SK-N-SH treated with all-trans-retinoic acid at 6 μM for 48 hours (cell line): ENCODE measurements at regions not wholly inside any gene's neighbourhood (a gene's known extent, or its start where the extent isn't known, plus 50 kb on each side); places are given as distances from the start of the nearest gene placed in this dataset.

ENCODE experiments used
- ATAC-seq: fragments of 200-7000 bp; cut with Tn5 transposase; 3 replicates; pipeline ENCODE4 v1.9.1; 2020; ENCODE audit warnings: mild to moderate bottlenecking, moderate library complexity
- ARNTL ChIP-seq: fragments of 450-650 bp; formaldehyde crosslinking; IDR thresholded peaks from 2 replicates; pipeline ENCODE4 v1.5.0; 2020; ENCODE audit warnings: low read depth, mild to moderate bottlenecking, moderate library complexity, borderline replicate concordance
- BACH2 ChIP-seq: fragments of 250-450 bp; sonication (Bioruptor Pico); IDR thresholded peaks from 2 replicates; pipeline ENCODE4 v1.9.0; 2021; ENCODE audit warnings: mild to moderate bottlenecking, borderline replicate concordance
- CSDC2 ChIP-seq: fragments of 250-450 bp; sonication (Bioruptor Pico); IDR thresholded peaks from 2 replicates; pipeline ENCODE4 v1.5.0; 2020; ENCODE audit warnings: mild to moderate bottlenecking, moderate library complexity
- ESRRG ChIP-seq: fragments of 250-450 bp; sonication (Bioruptor Pico); IDR thresholded peaks from 2 replicates; pipeline ENCODE4 v1.6.1; 2021; ENCODE audit warnings: mild to moderate bottlenecking
- OSR1 ChIP-seq: fragments of 250-450 bp; sonication (Bioruptor Pico); IDR thresholded peaks from 2 replicates; pipeline ENCODE4 v1.8.0; 2022; ENCODE audit warnings: moderate library complexity, mild to moderate bottlenecking, inconsistent platforms
- PPARA ChIP-seq: fragments of 250-450 bp; sonication (Bioruptor Pico); IDR thresholded peaks from 2 replicates; pipeline ENCODE4 v1.5.0; 2020; ENCODE audit warnings: mild to moderate bottlenecking, borderline replicate concordance
- RARB ChIP-seq: fragments of 250-450 bp; sonication (Bioruptor Pico); IDR thresholded peaks from 2 replicates; pipeline ENCODE4 v1.8.0; 2021; ENCODE audit warnings: mild to moderate bottlenecking, moderate library complexity
- TCF4 ChIP-seq: fragments of 250-450 bp; sonication (Bioruptor Pico); IDR thresholded peaks from 2 replicates; pipeline ENCODE4 v1.8.0; 2021; ENCODE audit warnings: mild to moderate bottlenecking, moderate library complexity, borderline replicate concordance
- TOX ChIP-seq: fragments of 250-450 bp; sonication (Bioruptor Pico); IDR thresholded peaks from 2 replicates; pipeline ENCODE4 v1.8.0; 2021; ENCODE audit warnings: mild to moderate bottlenecking, moderate library complexity, borderline replicate concordance
- ZC3H10 ChIP-seq: fragments of 250-450 bp; sonication (Bioruptor Pico); IDR thresholded peaks from 2 replicates; pipeline ENCODE4 v1.5.1; 2021; ENCODE audit warnings: mild to moderate bottlenecking, moderate library complexity
- ZFP3 ChIP-seq: fragments of 250-450 bp; sonication (Bioruptor Pico); IDR thresholded peaks from 2 replicates; pipeline ENCODE4 v1.5.0; 2020; ENCODE audit warnings: mild to moderate bottlenecking, moderate library complexity
- ZFP30 ChIP-seq: fragments of 450-650 bp; formaldehyde crosslinking; IDR thresholded peaks from 2 replicates; pipeline ENCODE4 v1.5.0; 2022; ENCODE audit warnings: mild to moderate bottlenecking, moderate library complexity
- ZNF565 ChIP-seq: fragments of 450-650 bp; formaldehyde crosslinking; conservative IDR thresholded peaks from 2 replicates; pipeline ENCODE4 v1.5.0; 2020; ENCODE audit warnings: low read depth, mild to moderate bottlenecking, moderate library complexity
- ZNF70 ChIP-seq: fragments of 450-650 bp; formaldehyde crosslinking; IDR thresholded peaks from 2 replicates; pipeline ENCODE4 v1.5.0; 2020; ENCODE audit warnings: mild to moderate bottlenecking, moderate library complexity
- ZNF8 ChIP-seq: fragments of 450-650 bp; formaldehyde crosslinking; IDR thresholded peaks from 2 replicates; pipeline ENCODE4 v1.5.0; 2020; ENCODE audit warnings: mild to moderate bottlenecking, moderate library complexity
- TF ChIP-seq, protein P1 (sequence below): fragments of 250-450 bp; sonication (Bioruptor Pico); IDR thresholded peaks from 2 replicates; pipeline ENCODE4 v1.5.0; 2020; ENCODE audit warnings: mild to moderate bottlenecking, moderate library complexity
- TF ChIP-seq, protein P2 (sequence below): fragments of 250-450 bp; sonication (Bioruptor Pico); IDR thresholded peaks from 2 replicates; pipeline ENCODE4 v1.5.1; 2020; ENCODE audit warnings: low read depth, mild to moderate bottlenecking, moderate library complexity
- TF ChIP-seq, protein P3 (sequence below): fragments of 250-450 bp; sonication (Bioruptor Pico); IDR thresholded peaks from 2 replicates; pipeline ENCODE4 v1.5.1; 2021; ENCODE audit warnings: mild to moderate bottlenecking, moderate library complexity
- TF ChIP-seq, protein P4 (sequence below): fragments of 250-450 bp; sonication (Bioruptor Pico); IDR thresholded peaks from 2 replicates; pipeline ENCODE4 v1.8.0; 2020; ENCODE audit warnings: mild to moderate bottlenecking, moderate library complexity, borderline replicate concordance

DNA sequence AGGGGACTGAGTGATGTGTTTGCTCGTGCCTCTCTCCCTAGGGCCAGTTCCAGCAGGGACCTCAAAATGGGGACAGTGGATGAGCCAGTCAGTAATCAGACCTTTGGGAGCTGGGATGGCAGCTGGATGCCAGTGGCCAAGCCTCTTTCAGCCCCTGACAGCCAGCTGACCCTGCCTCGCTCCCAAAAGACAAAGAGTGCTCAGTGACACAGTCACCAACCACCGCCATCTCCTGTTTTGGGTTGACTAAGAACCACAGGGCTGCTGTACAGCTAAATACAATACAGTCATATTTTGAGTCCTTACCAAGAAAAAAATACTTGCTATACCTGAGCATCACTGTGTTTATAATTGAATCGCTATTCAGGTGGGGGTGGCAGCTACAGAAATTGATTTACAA is 75.7 kb downstream of the POU3F3 start (continued):
- TF ChIP-seq, protein P1, sequence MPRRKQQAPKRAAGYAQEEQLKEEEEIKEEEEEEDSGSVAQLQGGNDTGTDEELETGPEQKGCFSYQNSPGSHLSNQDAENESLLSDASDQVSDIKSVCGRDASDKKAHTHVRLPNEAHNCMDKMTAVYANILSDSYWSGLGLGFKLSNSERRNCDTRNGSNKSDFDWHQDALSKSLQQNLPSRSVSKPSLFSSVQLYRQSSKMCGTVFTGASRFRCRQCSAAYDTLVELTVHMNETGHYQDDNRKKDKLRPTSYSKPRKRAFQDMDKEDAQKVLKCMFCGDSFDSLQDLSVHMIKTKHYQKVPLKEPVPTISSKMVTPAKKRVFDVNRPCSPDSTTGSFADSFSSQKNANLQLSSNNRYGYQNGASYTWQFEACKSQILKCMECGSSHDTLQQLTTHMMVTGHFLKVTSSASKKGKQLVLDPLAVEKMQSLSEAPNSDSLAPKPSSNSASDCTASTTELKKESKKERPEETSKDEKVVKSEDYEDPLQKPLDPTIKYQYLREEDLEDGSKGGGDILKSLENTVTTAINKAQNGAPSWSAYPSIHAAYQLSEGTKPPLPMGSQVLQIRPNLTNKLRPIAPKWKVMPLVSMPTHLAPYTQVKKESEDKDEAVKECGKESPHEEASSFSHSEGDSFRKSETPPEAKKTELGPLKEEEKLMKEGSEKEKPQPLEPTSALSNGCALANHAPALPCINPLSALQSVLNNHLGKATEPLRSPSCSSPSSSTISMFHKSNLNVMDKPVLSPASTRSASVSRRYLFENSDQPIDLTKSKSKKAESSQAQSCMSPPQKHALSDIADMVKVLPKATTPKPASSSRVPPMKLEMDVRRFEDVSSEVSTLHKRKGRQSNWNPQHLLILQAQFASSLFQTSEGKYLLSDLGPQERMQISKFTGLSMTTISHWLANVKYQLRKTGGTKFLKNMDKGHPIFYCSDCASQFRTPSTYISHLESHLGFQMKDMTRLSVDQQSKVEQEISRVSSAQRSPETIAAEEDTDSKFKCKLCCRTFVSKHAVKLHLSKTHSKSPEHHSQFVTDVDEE (CRISPR knock-in tag) = no peak
- TF ChIP-seq ZNF8 (CRISPR knock-in tag) = no peak
- no peak for TF ChIP-seq CSDC2 (CRISPR knock-in tag)
- TF ChIP-seq TCF4 (CRISPR knock-in tag) = no peak
- TF ChIP-seq ZNF565 (CRISPR knock-in tag) = no peak
- no peak for TF ChIP-seq OSR1 (CRISPR knock-in tag)

DNA sequence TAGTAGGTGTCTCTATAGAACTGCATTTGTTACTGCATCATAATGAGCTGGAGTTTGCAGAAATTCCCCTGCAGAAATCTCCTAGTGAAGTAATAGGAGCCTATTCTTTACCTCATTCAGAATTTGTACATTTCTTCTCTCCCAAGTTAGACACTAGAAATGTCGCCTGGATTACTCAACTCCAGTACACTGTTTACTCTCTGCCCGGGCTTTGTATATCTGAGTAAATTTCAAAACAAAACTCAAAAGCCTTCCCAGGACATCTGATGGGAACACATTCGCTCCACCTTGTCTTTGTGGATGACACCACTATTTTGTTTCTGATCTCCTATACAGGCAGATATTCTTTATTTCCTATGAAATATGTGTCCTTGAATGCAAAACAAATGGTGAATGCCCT is 76.8 kb downstream of the POU3F3 start:
- no peak for TF ChIP-seq ZNF8 (CRISPR knock-in tag)
- no peak for TF ChIP-seq ZFP30 (CRISPR knock-in tag)
- TF ChIP-seq ZNF70 (CRISPR knock-in tag) = no peak
- TF ChIP-seq, protein P2, sequence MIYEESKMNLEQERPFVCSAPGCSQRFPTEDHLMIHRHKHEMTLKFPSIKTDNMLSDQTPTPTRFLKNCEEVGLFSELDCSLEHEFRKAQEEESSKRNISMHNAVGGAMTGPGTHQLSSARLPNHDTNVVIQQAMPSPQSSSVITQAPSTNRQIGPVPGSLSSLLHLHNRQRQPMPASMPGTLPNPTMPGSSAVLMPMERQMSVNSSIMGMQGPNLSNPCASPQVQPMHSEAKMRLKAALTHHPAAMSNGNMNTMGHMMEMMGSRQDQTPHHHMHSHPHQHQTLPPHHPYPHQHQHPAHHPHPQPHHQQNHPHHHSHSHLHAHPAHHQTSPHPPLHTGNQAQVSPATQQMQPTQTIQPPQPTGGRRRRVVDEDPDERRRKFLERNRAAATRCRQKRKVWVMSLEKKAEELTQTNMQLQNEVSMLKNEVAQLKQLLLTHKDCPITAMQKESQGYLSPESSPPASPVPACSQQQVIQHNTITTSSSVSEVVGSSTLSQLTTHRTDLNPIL = no peak
- no peak for TF ChIP-seq RARB (CRISPR knock-in tag)
- TF ChIP-seq TOX (CRISPR knock-in tag) = no peak
- no peak for TF ChIP-seq CSDC2 (CRISPR knock-in tag)
- no peak for ATAC-seq

DNA sequence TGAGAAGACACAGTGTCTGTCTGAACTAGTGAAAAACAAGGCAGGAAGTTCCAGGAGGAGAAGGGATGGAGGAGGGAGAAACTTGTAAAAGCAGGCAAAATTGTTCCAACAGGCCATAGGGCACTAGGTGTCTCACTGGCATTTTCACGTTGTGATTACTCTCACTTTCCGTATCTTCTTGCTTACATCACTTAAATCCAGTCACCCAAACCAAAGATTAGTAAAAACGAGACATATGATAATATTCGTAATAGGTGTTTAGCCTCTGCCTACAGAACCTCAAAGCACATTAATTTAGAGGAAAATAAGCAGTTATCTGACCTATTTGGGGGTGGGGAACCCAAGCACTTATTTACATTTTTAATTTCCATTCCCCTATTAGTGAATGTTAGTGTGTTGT is 78.3 kb downstream of the POU3F3 start:
- no peak for TF ChIP-seq ZNF565 (CRISPR knock-in tag)
- TF ChIP-seq, protein P1 (CRISPR knock-in tag) = no peak
- no peak for TF ChIP-seq ZC3H10
- no peak for TF ChIP-seq ZFP30 (CRISPR knock-in tag)
- no peak for TF ChIP-seq OSR1 (CRISPR knock-in tag)
- TF ChIP-seq, protein P3, sequence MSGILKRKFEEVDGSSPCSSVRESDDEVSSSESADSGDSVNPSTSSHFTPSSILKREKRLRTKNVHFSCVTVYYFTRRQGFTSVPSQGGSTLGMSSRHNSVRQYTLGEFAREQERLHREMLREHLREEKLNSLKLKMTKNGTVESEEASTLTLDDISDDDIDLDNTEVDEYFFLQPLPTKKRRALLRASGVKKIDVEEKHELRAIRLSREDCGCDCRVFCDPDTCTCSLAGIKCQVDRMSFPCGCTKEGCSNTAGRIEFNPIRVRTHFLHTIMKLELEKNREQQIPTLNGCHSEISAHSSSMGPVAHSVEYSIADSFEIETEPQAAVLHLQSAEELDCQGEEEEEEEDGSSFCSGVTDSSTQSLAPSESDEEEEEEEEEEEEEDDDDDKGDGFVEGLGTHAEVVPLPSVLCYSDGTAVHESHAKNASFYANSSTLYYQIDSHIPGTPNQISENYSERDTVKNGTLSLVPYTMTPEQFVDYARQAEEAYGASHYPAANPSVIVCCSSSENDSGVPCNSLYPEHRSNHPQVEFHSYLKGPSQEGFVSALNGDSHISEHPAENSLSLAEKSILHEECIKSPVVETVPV = no peak
- no peak for TF ChIP-seq ZFP3 (CRISPR knock-in tag)
- no peak for TF ChIP-seq ARNTL
- TF ChIP-seq CSDC2 (CRISPR knock-in tag) = no peak
- TF ChIP-seq, all 23 proteins: peak for 0
- ATAC-seq = no peak

DNA sequence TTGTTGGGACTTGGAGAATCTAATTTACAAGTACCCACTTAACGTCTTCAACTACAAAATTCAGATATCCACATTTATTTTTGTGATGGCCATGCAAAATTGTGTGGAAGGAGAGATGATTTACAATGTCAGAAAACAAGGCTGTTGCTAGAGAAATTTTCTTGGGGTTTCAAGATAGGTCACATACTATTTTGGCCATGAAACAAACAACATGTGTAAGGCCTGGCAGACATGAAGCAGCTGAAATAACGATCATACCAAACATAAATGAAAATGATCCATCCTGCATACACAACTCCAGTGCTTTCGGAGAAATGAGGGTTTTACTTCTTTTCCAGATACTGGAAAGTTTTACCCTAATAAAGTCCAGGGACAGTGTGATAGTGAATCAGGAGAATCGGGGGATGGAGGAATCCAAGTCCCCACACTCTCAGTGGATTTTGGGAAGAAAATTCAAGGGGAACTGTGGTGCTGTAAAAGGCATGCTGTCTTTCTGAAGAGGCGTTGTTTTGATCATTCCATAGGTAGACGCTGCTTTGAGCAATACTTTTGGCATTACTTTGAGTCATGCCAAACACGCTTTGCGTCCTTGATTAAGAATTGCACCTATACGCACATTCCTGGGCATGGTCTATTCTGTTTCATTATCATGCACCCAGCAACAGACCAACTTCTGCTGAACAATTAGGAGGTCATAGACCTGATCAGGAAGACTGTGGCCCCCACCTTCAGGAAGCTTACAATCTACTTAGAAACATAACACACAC is 79.4 kb downstream of the POU3F3 start:
- no peak for ATAC-seq
- TF ChIP-seq BACH2 (CRISPR knock-in tag) = no peak
- TF ChIP-seq, protein P4, sequence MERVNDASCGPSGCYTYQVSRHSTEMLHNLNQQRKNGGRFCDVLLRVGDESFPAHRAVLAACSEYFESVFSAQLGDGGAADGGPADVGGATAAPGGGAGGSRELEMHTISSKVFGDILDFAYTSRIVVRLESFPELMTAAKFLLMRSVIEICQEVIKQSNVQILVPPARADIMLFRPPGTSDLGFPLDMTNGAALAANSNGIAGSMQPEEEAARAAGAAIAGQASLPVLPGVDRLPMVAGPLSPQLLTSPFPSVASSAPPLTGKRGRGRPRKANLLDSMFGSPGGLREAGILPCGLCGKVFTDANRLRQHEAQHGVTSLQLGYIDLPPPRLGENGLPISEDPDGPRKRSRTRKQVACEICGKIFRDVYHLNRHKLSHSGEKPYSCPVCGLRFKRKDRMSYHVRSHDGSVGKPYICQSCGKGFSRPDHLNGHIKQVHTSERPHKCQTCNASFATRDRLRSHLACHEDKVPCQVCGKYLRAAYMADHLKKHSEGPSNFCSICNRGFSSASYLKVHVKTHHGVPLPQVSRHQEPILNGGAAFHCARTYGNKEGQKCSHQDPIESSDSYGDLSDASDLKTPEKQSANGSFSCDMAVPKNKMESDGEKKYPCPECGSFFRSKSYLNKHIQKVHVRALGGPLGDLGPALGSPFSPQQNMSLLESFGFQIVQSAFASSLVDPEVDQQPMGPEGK (CRISPR knock-in tag) = no peak
- no peak for TF ChIP-seq ESRRG (CRISPR knock-in tag)
- TF ChIP-seq, protein P1 (CRISPR knock-in tag) = no peak
- no peak for TF ChIP-seq TCF4 (CRISPR knock-in tag)
- no peak for TF ChIP-seq ZFP30 (CRISPR knock-in tag)
- TF ChIP-seq PPARA = no peak
- TF ChIP-seq, protein P3 = no peak
- no peak for TF ChIP-seq ARNTL
- no peak for TF ChIP-seq OSR1 (CRISPR knock-in tag)
